OCI-LY1 (cell line): ENCODE measurements at regions not wholly inside any gene's neighbourhood (a gene's known extent, or its start where the extent isn't known, plus 50 kb on each side); places are given as distances from the start of the nearest gene placed in this dataset.

Experiments used
- H2AFZ ChIP-seq: fragments of 200-600 bp; sonication (generic), shearing (Covaris generic); 2 replicates; pipeline ENCODE4 v1.6.0; 2014; ENCODE audit warnings: antibody characterized with exemption, mild to moderate bottlenecking, low read length
- H3F3A ChIP-seq: fragments of 200-600 bp; sonication (generic), shearing (Covaris generic); 2 replicates; pipeline ENCODE4 v1.6.0; 2014; ENCODE audit warnings: mild to moderate bottlenecking, antibody characterized with exemption, low read length, moderate library complexity; ENCODE audit not compliant: insufficient read depth
- H3K27ac ChIP-seq: fragments of 200-600 bp; sonication (generic); 2 replicates; pipeline ENCODE4 v1.5.1; 2014; ENCODE audit warnings: low read length, mixed run types, mild to moderate bottlenecking, low read depth; ENCODE audit not compliant: poor library complexity, severe bottlenecking
- H3K27me3 ChIP-seq: fragments of 200-600 bp; sonication (generic); 2 replicates; pipeline ENCODE4 v1.6.0; 2014; ENCODE audit warnings: antibody characterized with exemption, mild to moderate bottlenecking, low read length, moderate library complexity; ENCODE audit not compliant: insufficient read depth
- H3K36me3 ChIP-seq: fragments of 200-600 bp; sonication (generic); 2 replicates; pipeline ENCODE4 v1.6.1; 2014; ENCODE audit warnings: mild to moderate bottlenecking, antibody characterized with exemption, low read length, moderate library complexity, mixed read lengths; ENCODE audit not compliant: insufficient read depth
- H3K4me1 ChIP-seq: fragments of 200-600 bp; sonication (generic); 2 replicates; pipeline ENCODE4 v1.5.1; 2014; ENCODE audit warnings: mild to moderate bottlenecking, low read length, moderate library complexity; ENCODE audit not compliant: insufficient read depth, severe bottlenecking
- H3K4me2 ChIP-seq: fragments of 200-600 bp; sonication (generic), shearing (Covaris generic); 2 replicates; pipeline ENCODE4 v1.6.1; 2014; ENCODE audit warnings: low read length
- H3K4me3 ChIP-seq: fragments of 200-600 bp; sonication (generic); 2 replicates; pipeline ENCODE4 v1.5.1; 2014; ENCODE audit warnings: low read length, low read depth, mild to moderate bottlenecking, mixed read lengths; ENCODE audit not compliant: poor library complexity, severe bottlenecking
- H3K79me2 ChIP-seq: fragments of 200-600 bp; shearing (Covaris generic); 2 replicates; pipeline ENCODE4 v1.6.1; 2016; ENCODE audit warnings: mixed run types, low read length, mixed read lengths; ENCODE audit not compliant: insufficient read depth
- H3K9ac ChIP-seq: fragments of 200-600 bp; sonication (generic), shearing (Covaris generic); 2 replicates; pipeline ENCODE4 v1.6.1; 2014; ENCODE audit warnings: mild to moderate bottlenecking, low read length, mixed read lengths
- H3K9me2 ChIP-seq: fragments of 200-600 bp; sonication (generic), shearing (Covaris generic); 2 replicates; pipeline ENCODE4 v1.6.1; 2014; ENCODE audit warnings: low read depth, mild to moderate bottlenecking, low read length, mixed read lengths
- H3K9me3 ChIP-seq: fragments of 200-600 bp; shearing (Covaris generic); 2 replicates; pipeline ENCODE4 v1.6.1; 2014; ENCODE audit warnings: low read length, mixed read lengths
- H4K20me1 ChIP-seq: fragments of 200-600 bp; sonication (generic), shearing (Covaris generic); 2 replicates; pipeline ENCODE4 v1.6.0; 2016; ENCODE audit warnings: mild to moderate bottlenecking, low read length; ENCODE audit not compliant: insufficient read depth
- CTCF ChIP-seq: fragments of 200-600 bp; sonication (generic), shearing (Covaris generic); IDR thresholded peaks from 2 replicates; pipeline ENCODE4 v1.5.1; 2017; ENCODE audit warnings: mild to moderate bottlenecking, antibody characterized with exemption, low read length, moderate library complexity, mixed read lengths
- EZH2 ChIP-seq: fragments of 200-600 bp; sonication (generic), shearing (Covaris generic); IDR thresholded peaks from 2 replicates; pipeline ENCODE4 v1.8.0; 2017; ENCODE audit warnings: borderline replicate concordance, mixed run types, mild to moderate bottlenecking, antibody characterized with exemption, low read length, moderate library complexity, mixed read lengths

GRCh38 chr7:67875558-67875957 lies 878.9 kb downstream of the TYW1 start:
- H3K4me3 ChIP-seq, result no peak overlapping the region
- no peaks in the 10 kb centered on the region for H4K20me1 ChIP-seq
- H3K36me3 ChIP-seq, result no peaks in the 10 kb centered on the region
- no peak overlapping the region for H3K9ac ChIP-seq
- TF ChIP-seq EZH2 (no peak), CTCF (no peak)
- H3K9me3 ChIP-seq, result no peaks in the 10 kb centered on the region
- no peak overlapping the region for H3K27ac ChIP-seq
- H3K4me1 ChIP-seq, result no peaks in the 10 kb centered on the region
- no peak overlapping the region for H2AFZ ChIP-seq
- no peaks in the 10 kb centered on the region for H3F3A ChIP-seq
- H3K9me2 ChIP-seq, result no peaks in the 10 kb centered on the region
- H3K27me3 ChIP-seq, result no peaks in the 10 kb centered on the region
- H3K79me2 ChIP-seq, result no peaks in the 10 kb centered on the region
- no peak overlapping the region for H3K4me2 ChIP-seq

DNA sequence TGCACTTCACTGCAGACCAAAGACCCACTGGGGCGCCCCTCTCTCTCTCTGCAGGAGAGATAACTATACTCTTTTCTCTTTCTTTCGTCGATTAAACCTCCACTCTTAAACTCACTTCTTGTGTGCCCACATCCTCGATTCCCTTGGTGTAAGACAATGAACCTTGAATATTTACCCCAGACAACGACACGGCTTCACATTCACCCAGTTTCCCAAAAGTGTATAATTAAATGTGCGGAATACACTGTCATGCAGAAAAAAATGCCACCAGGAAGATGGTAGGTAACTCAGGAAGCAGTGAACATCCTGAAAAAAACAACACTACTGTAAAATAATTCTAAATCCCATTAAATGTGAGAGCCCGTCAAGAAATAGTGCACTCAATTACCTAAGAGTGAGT lies 882.2 kb downstream of the TYW1 start:
- no peak overlapping the region for H3K4me3 ChIP-seq
- H3K9me2 ChIP-seq, result no peaks in the 10 kb centered on the region
- no peaks in the 10 kb centered on the region for H3K27me3 ChIP-seq
- H3K79me2 ChIP-seq, result no peaks in the 10 kb centered on the region
- no peaks in the 10 kb centered on the region for H3F3A ChIP-seq
- no peaks in the 10 kb centered on the region for H3K4me1 ChIP-seq
- no peaks in the 10 kb centered on the region for H3K9me3 ChIP-seq
- no peak overlapping the region for H2AFZ ChIP-seq
- no peak overlapping the region for H3K4me2 ChIP-seq
- no peak overlapping the region for H3K9ac ChIP-seq
- H3K27ac ChIP-seq, result no peak overlapping the region
- H4K20me1 ChIP-seq, result no peaks in the 10 kb centered on the region
- TF ChIP-seq EZH2 (no peak), CTCF (no peak)
- no peaks in the 10 kb centered on the region for H3K36me3 ChIP-seq

GRCh38 chr7:67882843-67883242 lies 886.2 kb downstream of the TYW1 start:
- Histone ChIP-seq H4K20me1 (no peaks in the 10 kb centered on the region), H3K9me2 (no peaks in the 10 kb centered on the region), H3F3A (no peaks in the 10 kb centered on the region), H3K9me3 (0 out of 2 replicates have a peak, but pooled peaks cover 3% of the 10 kb centered on the region), H3K27me3 (no peaks in the 10 kb centered on the region), H3K36me3 (no peaks in the 10 kb centered on the region), H3K27ac (no peak overlapping the region), H3K4me3 (no peak overlapping the region), H2AFZ (no peak overlapping the region), H3K79me2 (no peaks in the 10 kb centered on the region), H3K9ac (no peak overlapping the region), H3K4me2 (no peak overlapping the region), H3K4me1 (no peaks in the 10 kb centered on the region)
- TF ChIP-seq CTCF (no peak), EZH2 (no peak)
